HG02870 (cell line): ENCODE measurements at regions not wholly inside any gene's neighbourhood (a gene's known extent, or its start where the extent isn't known, plus 50 kb on each side); places are given as distances from the start of the nearest gene placed in this dataset.

Experiments
- ATAC-seq: cut with Tn5 transposase; IDR thresholded peaks from one replicate; pipeline ENCODE4 v1.9.1; 2021; ENCODE audit warnings: mild to moderate bottlenecking, moderate library complexity; ENCODE audit not compliant: unreplicated experiment

- no peak for ATAC-seq
Measured at GRCh38 chr13:91178099-91178498, 169.4 kb upstream of the MIR17HG start.

- no peak for ATAC-seq
Measured at GRCh38 chr13:91181892-91182291, 165.6 kb upstream of the MIR17HG start.

- ATAC-seq = no peak
Measured at GRCh38 chr13:91184244-91184926, 163.1 kb upstream of the MIR17HG start.

GRCh38 chr13:91185294-91185863 is 162.1 kb upstream of the MIR17HG start:
- ATAC-seq = no peak

- ATAC-seq = no peak
Measured at GRCh38 chr13:91187522-91187921, 160.0 kb upstream of the MIR17HG start.

- no peak for ATAC-seq
Measured at GRCh38 chr13:91189506-91189905, 158.0 kb upstream of the MIR17HG start.

GRCh38 chr13:91193358-91193757 is 154.1 kb upstream of the MIR17HG start:
- ATAC-seq = no peak

GRCh38 chr13:91195789-91196188 is 151.7 kb upstream of the MIR17HG start:
- ATAC-seq = no peak

- ATAC-seq = peak; percentile 90
Measured at GRCh38 chr13:91196958-91197357, 150.5 kb upstream of the MIR17HG start.

- ATAC-seq = no peak
Measured at GRCh38 chr13:91199866-91200265, 147.6 kb upstream of the MIR17HG start.

- no peak for ATAC-seq
Measured at GRCh38 chr13:91200486-91200885, 147.0 kb upstream of the MIR17HG start.

GRCh38 chr13:91203430-91203829 is 144.1 kb upstream of the MIR17HG start:
- ATAC-seq = no peak

- no peak for ATAC-seq
Measured at GRCh38 chr13:91207261-91207660, 140.2 kb upstream of the MIR17HG start.

- ATAC-seq = no peak
Measured at GRCh38 chr13:91211510-91211909, 136.0 kb upstream of the MIR17HG start.

GRCh38 chr13:91212231-91212630 is 135.3 kb upstream of the MIR17HG start:
- ATAC-seq = no peak

GRCh38 chr13:91214031-91214430 is 133.5 kb upstream of the MIR17HG start:
- no peak for ATAC-seq

GRCh38 chr13:91216928-91217700 is 130.4 kb upstream of the MIR17HG start:
- ATAC-seq = no peak

- ATAC-seq = no peak
Measured at GRCh38 chr13:91219201-91219600, 128.3 kb upstream of the MIR17HG start.

GRCh38 chr13:91220872-91221271 is 126.6 kb upstream of the MIR17HG start:
- ATAC-seq = no peak

- ATAC-seq = no peak
Measured at GRCh38 chr13:91228108-91228507, 119.4 kb upstream of the MIR17HG start.

- no peak for ATAC-seq
Measured at GRCh38 chr13:91228940-91229339, 118.5 kb upstream of the MIR17HG start.

- ATAC-seq = no peak
Measured at GRCh38 chr13:91232716-91233115, 114.8 kb upstream of the MIR17HG start.
